Dedifferentiated amniotic fluid mesenchymal stem cell (primary cell): ENCODE measurements at regions not wholly inside any gene's neighbourhood (a gene's known extent, or its start where the extent isn't known, plus 50 kb on each side); places are given as distances from the start of the nearest gene placed in this dataset.

Experiments
- DNase-seq: peaks from one replicate; pipeline ENCODE4 v3.0.0-alpha.2; 2016; ENCODE audit errors: extremely low spot score

- no peak for DNase-seq
Measured at GRCh38 chr1:219399446-219399845, 213.5 kb downstream of the ZC3H11B start.

GRCh38 chr1:219398815-219399396 lies 214.0 kb downstream of the ZC3H11B start:
- no peak for DNase-seq

GRCh38 chr1:219397511-219397910 lies 215.4 kb downstream of the ZC3H11B start:
- no peak for DNase-seq

GRCh38 chr1:219391297-219391696 lies 217.6 kb downstream of the LYPLAL1 start:
- DNase-seq = no peak

GRCh38 chr1:219387211-219387610 lies 213.5 kb downstream of the LYPLAL1 start:
- DNase-seq = no peak

GRCh38 chr1:219385787-219386427 lies 212.2 kb downstream of the LYPLAL1 start:
- no peak for DNase-seq

- no peak for DNase-seq
Measured at GRCh38 chr1:219383281-219383680, 209.6 kb downstream of the LYPLAL1 start.

- DNase-seq = no peak
Measured at GRCh38 chr1:219381396-219381795, 207.7 kb downstream of the LYPLAL1 start.

GRCh38 chr1:219380463-219380862 lies 206.8 kb downstream of the LYPLAL1 start:
- no peak for DNase-seq

- DNase-seq = no peak
Measured at GRCh38 chr1:219379691-219380090, 206.0 kb downstream of the LYPLAL1 start.

GRCh38 chr1:219374636-219375035 lies 201.0 kb downstream of the LYPLAL1 start:
- DNase-seq = no peak

- no peak for DNase-seq
Measured at GRCh38 chr1:219374046-219374566, 200.4 kb downstream of the LYPLAL1 start.

GRCh38 chr1:219373616-219373935 lies 199.9 kb downstream of the LYPLAL1 start:
- DNase-seq = no peak

- DNase-seq = no peak
Measured at GRCh38 chr1:219372916-219373615, 199.4 kb downstream of the LYPLAL1 start.

GRCh38 chr1:219371471-219371870 lies 197.8 kb downstream of the LYPLAL1 start:
- DNase-seq = no peak

GRCh38 chr1:219367496-219367895 lies 193.8 kb downstream of the LYPLAL1 start:
- no peak for DNase-seq

- no peak for DNase-seq
Measured at GRCh38 chr1:219365451-219365850, 191.8 kb downstream of the LYPLAL1 start.

- no peak for DNase-seq
Measured at GRCh38 chr1:219362702-219363101, 189.0 kb downstream of the LYPLAL1 start.

GRCh38 chr1:219359126-219359525 lies 185.4 kb downstream of the LYPLAL1 start:
- DNase-seq = no peak

GRCh38 chr1:219358080-219358479 lies 184.4 kb downstream of the LYPLAL1 start:
- no peak for DNase-seq

GRCh38 chr1:219354962-219355361 lies 181.3 kb downstream of the LYPLAL1 start:
- DNase-seq = no peak

GRCh38 chr1:219352961-219353651 lies 179.4 kb downstream of the LYPLAL1 start:
- no peak for DNase-seq
